Mesenchymal stem cell (in vitro differentiated cells and primary cell): ENCODE measurements at regions not wholly inside any gene's neighbourhood (a gene's known extent, or its start where the extent isn't known, plus 50 kb on each side); places are given as distances from the start of the nearest gene placed in this dataset.
"Not testable (repeated sequence)": the region's sequence is repeated elsewhere in the genome, so short reads cannot be mapped to it uniquely, and the experiment has no call there.

Source experiments
- DNase-seq: peaks from one replicate; pipeline ENCODE4 v3.0.0-alpha.2; 2013
- H2AFZ ChIP-seq: one replicate; pipeline ENCODE4 v1.6.1; 2013; ENCODE audit warnings: low read depth, mild to moderate bottlenecking, control low read depth, inconsistent platforms, low read length, moderate library complexity
- H2AK5ac ChIP-seq: 2 replicates; pipeline ENCODE4 v1.6.1; 2013; ENCODE audit warnings: low read length, moderate library complexity, mild to moderate bottlenecking, inconsistent platforms; ENCODE audit not compliant: severe bottlenecking
- H2BK120ac ChIP-seq: one replicate; pipeline ENCODE4 v1.6.1; 2013; ENCODE audit warnings: low read depth, mild to moderate bottlenecking, inconsistent platforms, low read length, moderate library complexity
- H2BK12ac ChIP-seq, 2 experiments: one replicate each; pipeline ENCODE4 v1.6.1; 2013; ENCODE audit warnings: inconsistent platforms in 2 of 2, low read length in 2 of 2, mild to moderate bottlenecking in 2 of 2, moderate library complexity in 2 of 2, control low read depth in 1 of 2
- H2BK15ac ChIP-seq: one replicate; pipeline ENCODE4 v1.6.1; 2013; ENCODE audit warnings: mild to moderate bottlenecking, low read depth, inconsistent platforms; ENCODE audit not compliant: poor library complexity, severe bottlenecking
- H2BK5ac ChIP-seq: 2 replicates; pipeline ENCODE4 v1.6.1; 2013; ENCODE audit warnings: low read depth, mild to moderate bottlenecking, low read length, control low read depth, inconsistent platforms; ENCODE audit not compliant: poor library complexity, severe bottlenecking
- H3K14ac ChIP-seq, 2 experiments: one replicate each; pipeline ENCODE4 v1.6.1; 2013; ENCODE audit warnings: inconsistent platforms in 2 of 2, low read length in 2 of 2, control low read depth in 1 of 2, mild to moderate bottlenecking in 1 of 2, moderate library complexity in 1 of 2
- H3K18ac ChIP-seq, 2 experiments: one replicate each; pipeline ENCODE4 v1.6.1; 2013; ENCODE audit warnings: inconsistent platforms in 2 of 2, low read length in 2 of 2, control low read depth in 1 of 2, low read depth in 1 of 2, mild to moderate bottlenecking in 1 of 2
- H3K23ac ChIP-seq, 2 experiments: one replicate each; pipeline ENCODE4 v1.6.1; 2013; ENCODE audit warnings: inconsistent platforms in 2 of 2, low read length in 2 of 2, mild to moderate bottlenecking in 2 of 2, moderate library complexity in 2 of 2, control low read depth in 1 of 2
- H3K27ac ChIP-seq: 2 replicates; pipeline ENCODE4 v1.5.1; 2013; ENCODE audit warnings: mild to moderate bottlenecking, moderate library complexity, low read length, control low read depth, inconsistent platforms; ENCODE audit not compliant: poor library complexity, severe bottlenecking
- H3K27me3 ChIP-seq, 2 experiments: 2 replicates each; pipeline versions ENCODE4 v1.6.1 to v1.7.0; 2013; ENCODE audit warnings: low read length in 2 of 2, mild to moderate bottlenecking in 2 of 2, moderate library complexity in 2 of 2, control low read depth in 1 of 2, inconsistent platforms in 1 of 2; ENCODE audit not compliant: control insufficient read depth in 1 of 2, insufficient read depth in 1 of 2
- H3K36me3 ChIP-seq, 2 experiments: 2 replicates each; pipeline versions ENCODE4 v1.6.1 to v1.7.0; 2013; ENCODE audit warnings: low read length in 2 of 2, control low read depth in 1 of 2, inconsistent platforms in 1 of 2, low read depth in 1 of 2, mild to moderate bottlenecking in 1 of 2; ENCODE audit not compliant: insufficient read depth in 2 of 2, control insufficient read depth in 1 of 2
- H3K4ac ChIP-seq, 2 experiments: one replicate each; pipeline ENCODE4 v1.6.1; 2013; ENCODE audit warnings: inconsistent platforms in 2 of 2, low read length in 2 of 2, mild to moderate bottlenecking in 2 of 2, moderate library complexity in 2 of 2, control low read depth in 1 of 2, low read depth in 1 of 2
- H3K4me1 ChIP-seq: 2 replicates; pipeline ENCODE4 v1.6.1; 2013; ENCODE audit warnings: low read depth, low read length, control low read depth; ENCODE audit not compliant: control insufficient read depth, insufficient read depth
- H3K4me2 ChIP-seq: 2 replicates; pipeline ENCODE4 v1.6.1; 2013; ENCODE audit warnings: low read length, mild to moderate bottlenecking, inconsistent platforms; ENCODE audit not compliant: poor library complexity, severe bottlenecking
- H3K4me3 ChIP-seq, 2 experiments: 2 replicates each; pipeline versions ENCODE4 v1.5.1 to v1.7.0; 2013; ENCODE audit warnings: low read length in 2 of 2, mild to moderate bottlenecking in 2 of 2, control low read depth in 1 of 2, low read depth in 1 of 2; ENCODE audit not compliant: insufficient read depth in 1 of 2
- H3K79me1 ChIP-seq: replicated peaks from 2 replicates; pipeline ENCODE4 v1.6.1; 2013; ENCODE audit warnings: mild to moderate bottlenecking, control low read depth, low read length, inconsistent platforms; ENCODE audit not compliant: poor library complexity, severe bottlenecking
- H3K9ac ChIP-seq: 2 replicates; pipeline ENCODE4 v1.7.0; 2013; ENCODE audit warnings: mild to moderate bottlenecking, low read length, moderate library complexity
- H3K9me3 ChIP-seq: 2 replicates; pipeline ENCODE4 v1.7.0; 2013; ENCODE audit warnings: mild to moderate bottlenecking, low read length; ENCODE audit not compliant: control insufficient read depth
- H4K8ac ChIP-seq: one replicate; pipeline ENCODE4 v1.6.1; 2013; ENCODE audit warnings: inconsistent platforms, mild to moderate bottlenecking, low read length, moderate library complexity
- H4K91ac ChIP-seq: one replicate; pipeline ENCODE4 v1.6.1; 2013; ENCODE audit warnings: mild to moderate bottlenecking, low read length, inconsistent platforms
- WGBS: methylation state at CpG from one replicate; pipeline ENCODE4 v1.1.7; 2013; ENCODE audit warnings: mixed read lengths; 5-methylcytosine and 5-hydroxymethylcytosine counted together

- Histone ChIP-seq H2AFZ (peak overlapping the region; percentile 5), H3K18ac (peak overlapping the region in 1 of 2 experiments; percentile 11)
- not testable (repeated sequence) for H3K4me1 ChIP-seq, H2BK120ac ChIP-seq, H3K4ac ChIP-seq, H3K23ac ChIP-seq, H4K91ac ChIP-seq, H2BK15ac ChIP-seq, H2AK5ac ChIP-seq, H3K14ac ChIP-seq, H3K4me2 ChIP-seq, H3K9me3 ChIP-seq, H4K8ac ChIP-seq, H2BK12ac ChIP-seq, H3K9ac ChIP-seq, H2BK5ac ChIP-seq, H3K4me3 ChIP-seq, H3K79me1 ChIP-seq, H3K36me3 ChIP-seq, DNase-seq, H3K27ac ChIP-seq, H3K27me3 ChIP-seq
- 98% methylated on average over 3 of the region's 3 CpGs for WGBS
Measured at GRCh38 chr7:81478201-81478600, 291.6 kb downstream of the HGF start.

GRCh38 chr7:81473236-81473635 lies 296.6 kb downstream of the HGF start:
- no peaks in the 10 kb centered on the region for H3K4me1 ChIP-seq
- no peaks in the 10 kb centered on the region for H3K36me3 ChIP-seq
- DNase-seq: no peak
- no peak overlapping the region for H4K91ac ChIP-seq
- H3K18ac ChIP-seq: no peak overlapping the region
- no peak overlapping the region for H3K4me2 ChIP-seq
- H2BK5ac ChIP-seq: no peak overlapping the region
- H3K79me1 ChIP-seq: no peaks in the 10 kb centered on the region
- no peak overlapping the region for H3K9ac ChIP-seq
- no peaks in the 10 kb centered on the region for H3K27me3 ChIP-seq
- no peak overlapping the region for H2BK12ac ChIP-seq
- no peak overlapping the region for H3K14ac ChIP-seq
- H2AFZ ChIP-seq: no peak overlapping the region
- no peak overlapping the region for H2BK120ac ChIP-seq
- WGBS: 96% methylated on average over 5 of the region's 6 CpGs
- H3K27ac ChIP-seq: no peak overlapping the region
- H3K4me3 ChIP-seq: no peak overlapping the region
- H3K9me3 ChIP-seq: no peaks in the 10 kb centered on the region
- H3K23ac ChIP-seq: no peak overlapping the region
- no peak overlapping the region for H2BK15ac ChIP-seq
- no peak overlapping the region for H4K8ac ChIP-seq
- no peak overlapping the region for H3K4ac ChIP-seq
- no peak overlapping the region for H2AK5ac ChIP-seq

- Histone ChIP-seq H3K4me2 (no peak overlapping the region), H3K4me1 (no peaks in the 10 kb centered on the region), H3K27ac (no peak overlapping the region), H2BK120ac (no peak overlapping the region), H2BK12ac (no peak overlapping the region), H4K8ac (no peak overlapping the region), H3K36me3 (no peaks in the 10 kb centered on the region), H4K91ac (no peak overlapping the region), H3K79me1 (no peaks in the 10 kb centered on the region), H3K4ac (no peak overlapping the region), H2AK5ac (no peak overlapping the region), H3K18ac (no peak overlapping the region), H2AFZ (no peak overlapping the region), H2BK15ac (no peak overlapping the region), H3K27me3 (no peaks in the 10 kb centered on the region), H3K9me3 (no peaks in the 10 kb centered on the region), H3K23ac (no peak overlapping the region), H3K4me3 (no peak overlapping the region), H3K14ac (no peak overlapping the region), H2BK5ac (no peak overlapping the region), H3K9ac (no peak overlapping the region)
- 76% methylated on average over 5 of the region's 6 CpGs for WGBS
- no peak for DNase-seq
Measured at GRCh38 chr7:81470724-81471379, 299.0 kb downstream of the HGF start.

- Histone ChIP-seq H3K36me3 (no peaks in the 10 kb centered on the region), H2BK5ac (no peak overlapping the region), H4K8ac (no peak overlapping the region), H3K18ac (no peak overlapping the region), H3K4me1 (no peaks in the 10 kb centered on the region), H3K79me1 (no peaks in the 10 kb centered on the region), H3K27me3 (no peaks in the 10 kb centered on the region), H3K4me2 (no peak overlapping the region), H2BK12ac (no peak overlapping the region), H2BK120ac (no peak overlapping the region), H3K4me3 (no peak overlapping the region), H3K27ac (no peak overlapping the region), H3K9ac (peak overlapping the region; percentile 44), H4K91ac (no peak overlapping the region), H3K4ac (no peak overlapping the region), H2AFZ (no peak overlapping the region), H3K23ac (no peak overlapping the region), H3K9me3 (no peaks in the 10 kb centered on the region), H2AK5ac (no peak overlapping the region), H2BK15ac (no peak overlapping the region), H3K14ac (no peak overlapping the region)
- peak; percentile 73 for DNase-seq
- 25% methylated on average over 7 of the region's 9 CpGs for WGBS
Measured at GRCh38 chr7:81469869-81470723, 299.8 kb downstream of the HGF start.
